IPS-NIHi7 (cell line): ENCODE measurements at regions not wholly inside any gene's neighbourhood (a gene's known extent, or its start where the extent isn't known, plus 50 kb on each side); places are given as distances from the start of the nearest gene placed in this dataset.
"Not testable (repeated sequence)": the region's sequence is repeated elsewhere in the genome, so short reads cannot be mapped to it uniquely, and the experiment has no call there.

ENCODE experiments used
- DNase-seq: peaks from one replicate; pipeline ENCODE4 v3.0.0; 2012; ENCODE audit warnings: mixed read lengths; ENCODE audit errors: extremely low spot score

GRCh38 chr6:27159725-27160124 is 87.8 kb upstream of the PRSS16 start:
- no peak for DNase-seq

GRCh38 chr6:27161115-27161514 is 86.4 kb upstream of the PRSS16 start:
- no peak for DNase-seq

GRCh38 chr6:27161603-27161945 is 85.9 kb upstream of the PRSS16 start:
- no peak for DNase-seq

- no peak for DNase-seq
Measured at GRCh38 chr6:27161946-27162603, 85.4 kb upstream of the PRSS16 start.

- no peak for DNase-seq
Measured at GRCh38 chr6:27163834-27164233, 83.7 kb upstream of the PRSS16 start.

- DNase-seq = no peak
Measured at GRCh38 chr6:27168108-27168507, 79.4 kb upstream of the PRSS16 start.

- no peak for DNase-seq
Measured at GRCh38 chr6:27168586-27169443, 78.7 kb upstream of the PRSS16 start.

- not testable (repeated sequence) for DNase-seq
Measured at GRCh38 chr6:27172524-27173231, 74.8 kb upstream of the PRSS16 start.

- not testable (repeated sequence) for DNase-seq
Measured at GRCh38 chr6:27173232-27173601, 74.3 kb upstream of the PRSS16 start.

GRCh38 chr6:27174958-27175357 is 72.5 kb upstream of the PRSS16 start:
- DNase-seq = no peak

- DNase-seq = no peak
Measured at GRCh38 chr6:27176096-27176495, 71.4 kb upstream of the PRSS16 start.

- DNase-seq = no peak
Measured at GRCh38 chr6:27176523-27177484, 70.7 kb upstream of the PRSS16 start.

- DNase-seq = peak; percentile 73
Measured at GRCh38 chr6:27177485-27178406, 69.8 kb upstream of the PRSS16 start.

- no peak for DNase-seq
Measured at GRCh38 chr6:27178407-27178730, 69.1 kb upstream of the PRSS16 start.

- no peak for DNase-seq
Measured at GRCh38 chr6:27178860-27179259, 68.6 kb upstream of the PRSS16 start.

- peak; percentile 18 for DNase-seq
Measured at GRCh38 chr6:27183060-27183832, 64.3 kb upstream of the PRSS16 start.

- no peak for DNase-seq
Measured at GRCh38 chr6:27187231-27188060, 60.1 kb upstream of the PRSS16 start.

- DNase-seq = peak; percentile 72
Measured at GRCh38 chr6:27188061-27188884, 59.2 kb upstream of the PRSS16 start.
